Stimulated activated CD8-positive, alpha-beta memory T cell treated with anti-CD3 and anti-CD28 coated beads, Interleukin-7, amount 100 ng/mL, for 4 hours (primary cell): ENCODE measurements at regions not wholly inside any gene's neighbourhood (a gene's known extent, or its start where the extent isn't known, plus 50 kb on each side); places are given as distances from the start of the nearest gene placed in this dataset.

Experiments used
- DNase-seq, 2 donors: peaks; one replicate each; pipeline ENCODE4 v3.0.0-alpha.2; 2020; ENCODE audit warnings: low read depth in 2 of 2

GRCh38 chr1:29876902-29877301, 640.6 kb downstream of the PTPRU start:
- DNase-seq = no peak

GRCh38 chr1:29876441-29876840, 640.1 kb downstream of the PTPRU start:
- DNase-seq = no peak

- no peak for DNase-seq
These were observed 639.3 kb downstream of the PTPRU start for GRCh38 chr1:29875557-29876028.

- DNase-seq = no peak
These were observed 634.3 kb downstream of the PTPRU start for GRCh38 chr1:29870621-29871020.

GRCh38 chr1:29869802-29870201, 633.5 kb downstream of the PTPRU start:
- DNase-seq = no peak

GRCh38 chr1:29868944-29869343, 632.6 kb downstream of the PTPRU start:
- DNase-seq = no peak

- no peak for DNase-seq
These were observed 631.8 kb downstream of the PTPRU start for GRCh38 chr1:29868096-29868495.

- no peak for DNase-seq
These were observed 628.7 kb downstream of the PTPRU start for GRCh38 chr1:29865051-29865450.

GRCh38 chr1:29864431-29865022, 628.2 kb downstream of the PTPRU start:
- DNase-seq = no peak

GRCh38 chr1:29861922-29862321, 625.6 kb downstream of the PTPRU start:
- DNase-seq = no peak

- no peak for DNase-seq
These were observed 625.1 kb downstream of the PTPRU start for GRCh38 chr1:29861446-29861845.

- no peak for DNase-seq
These were observed 624.4 kb downstream of the PTPRU start for GRCh38 chr1:29860681-29861080.

- DNase-seq = no peak
These were observed 623.7 kb downstream of the PTPRU start for GRCh38 chr1:29860056-29860455.

- no peak for DNase-seq
These were observed 622.8 kb downstream of the PTPRU start for GRCh38 chr1:29859126-29859525.

- DNase-seq = no peak
These were observed 622.3 kb downstream of the PTPRU start for GRCh38 chr1:29858646-29859045.

- no peak for DNase-seq
These were observed 620.2 kb downstream of the PTPRU start for GRCh38 chr1:29856340-29857114.

GRCh38 chr1:29855561-29856160, 619.3 kb downstream of the PTPRU start:
- DNase-seq = no peak

GRCh38 chr1:29854700-29855276, 618.5 kb downstream of the PTPRU start:
- no peak for DNase-seq

- no peak for DNase-seq
These were observed 617.5 kb downstream of the PTPRU start for GRCh38 chr1:29853716-29854330.

GRCh38 chr1:29852248-29852647, 615.9 kb downstream of the PTPRU start:
- DNase-seq = no peak

- no peak for DNase-seq
These were observed 615.4 kb downstream of the PTPRU start for GRCh38 chr1:29851691-29852090.
